Ishikawa (cell line): ENCODE measurements at regions not wholly inside any gene's neighbourhood (a gene's known extent, or its start where the extent isn't known, plus 50 kb on each side); places are given as distances from the start of the nearest gene placed in this dataset.

ENCODE experiments used
- EP300 ChIP-seq: IDR thresholded peaks from 2 replicates; pipeline ENCODE4 v1.6.1; 2012; ENCODE audit warnings: borderline replicate concordance
- RAD21 ChIP-seq: IDR thresholded peaks from 2 replicates; pipeline ENCODE4 v1.6.1; 2012; ENCODE audit warnings: low read depth
- TAF1 ChIP-seq: IDR thresholded peaks from 2 replicates; pipeline ENCODE4 v1.6.1; 2012; ENCODE audit warnings: low read depth, mild to moderate bottlenecking
- TF ChIP-seq, protein P1 (sequence below): IDR thresholded peaks from 2 replicates; pipeline ENCODE4 v1.6.1; 2012; ENCODE audit warnings: low read depth, mild to moderate bottlenecking
- TF ChIP-seq, protein P2 (sequence below): IDR thresholded peaks from 2 replicates; pipeline ENCODE4 v1.6.1; 2012
- TF ChIP-seq, protein P3 (sequence below): IDR thresholded peaks from 2 replicates; pipeline ENCODE4 v1.6.1; 2012

DNA sequence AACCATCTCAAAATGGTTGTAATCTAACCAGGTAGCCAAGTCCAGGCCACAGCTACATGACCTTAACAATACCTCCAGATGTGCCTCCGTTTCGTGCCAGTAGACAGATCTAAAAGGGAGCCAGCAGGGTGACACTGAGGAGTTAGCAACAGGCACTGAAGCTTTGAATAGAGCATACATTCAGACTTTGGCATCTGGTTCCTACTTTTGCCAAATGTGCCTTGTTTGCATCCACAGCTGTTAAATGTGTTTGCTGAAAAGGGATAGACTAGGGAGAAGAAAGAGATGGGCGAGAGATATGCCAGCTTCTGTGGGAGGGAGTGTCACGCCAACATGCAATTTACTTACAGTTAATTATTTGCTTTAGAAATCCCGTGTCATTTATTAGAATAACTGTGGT, 1433.9 kb upstream of the CADM2 start:
- TF ChIP-seq, protein P1, sequence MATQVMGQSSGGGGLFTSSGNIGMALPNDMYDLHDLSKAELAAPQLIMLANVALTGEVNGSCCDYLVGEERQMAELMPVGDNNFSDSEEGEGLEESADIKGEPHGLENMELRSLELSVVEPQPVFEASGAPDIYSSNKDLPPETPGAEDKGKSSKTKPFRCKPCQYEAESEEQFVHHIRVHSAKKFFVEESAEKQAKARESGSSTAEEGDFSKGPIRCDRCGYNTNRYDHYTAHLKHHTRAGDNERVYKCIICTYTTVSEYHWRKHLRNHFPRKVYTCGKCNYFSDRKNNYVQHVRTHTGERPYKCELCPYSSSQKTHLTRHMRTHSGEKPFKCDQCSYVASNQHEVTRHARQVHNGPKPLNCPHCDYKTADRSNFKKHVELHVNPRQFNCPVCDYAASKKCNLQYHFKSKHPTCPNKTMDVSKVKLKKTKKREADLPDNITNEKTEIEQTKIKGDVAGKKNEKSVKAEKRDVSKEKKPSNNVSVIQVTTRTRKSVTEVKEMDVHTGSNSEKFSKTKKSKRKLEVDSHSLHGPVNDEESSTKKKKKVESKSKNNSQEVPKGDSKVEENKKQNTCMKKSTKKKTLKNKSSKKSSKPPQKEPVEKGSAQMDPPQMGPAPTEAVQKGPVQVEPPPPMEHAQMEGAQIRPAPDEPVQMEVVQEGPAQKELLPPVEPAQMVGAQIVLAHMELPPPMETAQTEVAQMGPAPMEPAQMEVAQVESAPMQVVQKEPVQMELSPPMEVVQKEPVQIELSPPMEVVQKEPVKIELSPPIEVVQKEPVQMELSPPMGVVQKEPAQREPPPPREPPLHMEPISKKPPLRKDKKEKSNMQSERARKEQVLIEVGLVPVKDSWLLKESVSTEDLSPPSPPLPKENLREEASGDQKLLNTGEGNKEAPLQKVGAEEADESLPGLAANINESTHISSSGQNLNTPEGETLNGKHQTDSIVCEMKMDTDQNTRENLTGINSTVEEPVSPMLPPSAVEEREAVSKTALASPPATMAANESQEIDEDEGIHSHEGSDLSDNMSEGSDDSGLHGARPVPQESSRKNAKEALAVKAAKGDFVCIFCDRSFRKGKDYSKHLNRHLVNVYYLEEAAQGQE: no peak
- no peak for TF ChIP-seq TAF1
- TF ChIP-seq RAD21: no peak
- TF ChIP-seq, protein P2, sequence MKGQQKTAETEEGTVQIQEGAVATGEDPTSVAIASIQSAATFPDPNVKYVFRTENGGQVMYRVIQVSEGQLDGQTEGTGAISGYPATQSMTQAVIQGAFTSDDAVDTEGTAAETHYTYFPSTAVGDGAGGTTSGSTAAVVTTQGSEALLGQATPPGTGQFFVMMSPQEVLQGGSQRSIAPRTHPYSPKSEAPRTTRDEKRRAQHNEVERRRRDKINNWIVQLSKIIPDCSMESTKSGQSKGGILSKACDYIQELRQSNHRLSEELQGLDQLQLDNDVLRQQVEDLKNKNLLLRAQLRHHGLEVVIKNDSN: no peak
- TF ChIP-seq, protein P3, sequence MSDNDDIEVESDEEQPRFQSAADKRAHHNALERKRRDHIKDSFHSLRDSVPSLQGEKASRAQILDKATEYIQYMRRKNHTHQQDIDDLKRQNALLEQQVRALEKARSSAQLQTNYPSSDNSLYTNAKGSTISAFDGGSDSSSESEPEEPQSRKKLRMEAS: no peak
- TF ChIP-seq EP300: no peak
